BJ (cell line): ENCODE measurements at regions not wholly inside any gene's neighbourhood (a gene's known extent, or its start where the extent isn't known, plus 50 kb on each side); places are given as distances from the start of the nearest gene placed in this dataset.

ENCODE experiments used
- CTCF ChIA-PET: fragments of 350-600 bp; formaldehyde crosslinking; extraction: SDS; loops from one replicate; lab custom pipeline; 2021; ENCODE audit warnings: antibody characterized with exemption, inconsistent platforms; lab: Yijun Ruan, JAX
- POLR2A ChIA-PET: fragments of 300-600 bp; sonication (Branson Sonifier 250); formaldehyde crosslinking; extraction: SDS; loops from one replicate; lab custom pipeline; 2021; ENCODE audit warnings: antibody characterized with exemption; lab: Charles Lee
- DNase-seq: peaks from one replicate; pipeline ENCODE4 v3.0.0-alpha.2; 2011; ENCODE audit warnings: low read depth
- H3K27me3 ChIP-seq: 2 replicates; pipeline ENCODE4 v1.6.0; 2011; ENCODE audit warnings: low read length; ENCODE audit not compliant: control insufficient read depth, insufficient read depth
- H3K36me3 ChIP-seq: 2 replicates; pipeline ENCODE4 v1.5.1; 2011; ENCODE audit warnings: low read length; ENCODE audit not compliant: control insufficient read depth, insufficient read depth
- H3K4me3 ChIP-seq: 2 replicates; pipeline ENCODE4 v1.5.1; 2011; ENCODE audit warnings: low read depth, mild to moderate bottlenecking, control low read depth, low read length
- TF ChIP-seq, protein P1 (sequence below): IDR thresholded peaks from 2 replicates; pipeline ENCODE4 v1.5.1; 2011; ENCODE audit warnings: low read depth, mild to moderate bottlenecking, control low read depth, inconsistent platforms, low read length, moderate library complexity; ENCODE audit not compliant: insufficient read depth

DNA sequence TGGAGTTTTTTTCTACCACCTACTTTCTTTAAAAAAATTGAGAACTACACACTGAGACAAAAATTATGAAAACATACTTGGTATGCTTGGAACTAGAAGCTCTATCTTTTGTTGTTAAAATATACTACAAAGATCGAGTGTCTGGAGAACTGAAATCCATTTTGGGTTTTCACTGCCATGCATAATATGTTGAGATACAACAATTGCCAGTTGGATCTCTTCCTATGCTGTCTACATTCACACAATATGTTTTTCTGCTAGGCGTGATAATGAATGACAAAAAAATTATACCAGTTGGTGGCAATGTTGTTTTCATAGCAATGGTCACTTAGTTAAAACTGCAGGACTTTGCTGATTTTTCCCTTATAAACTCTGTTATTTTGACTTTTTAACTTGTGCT is 605.4 kb upstream of the LCORL start:
- ChIA-PET CTCF (no interaction called here), POLR2A (no interaction called here)
- DNase-seq, result no peak
- Histone ChIP-seq H3K27me3 (no peaks in the 10 kb centered on the region), H3K36me3 (no peaks in the 10 kb centered on the region), H3K4me3 (no peak overlapping the region)
- TF ChIP-seq, protein P1, sequence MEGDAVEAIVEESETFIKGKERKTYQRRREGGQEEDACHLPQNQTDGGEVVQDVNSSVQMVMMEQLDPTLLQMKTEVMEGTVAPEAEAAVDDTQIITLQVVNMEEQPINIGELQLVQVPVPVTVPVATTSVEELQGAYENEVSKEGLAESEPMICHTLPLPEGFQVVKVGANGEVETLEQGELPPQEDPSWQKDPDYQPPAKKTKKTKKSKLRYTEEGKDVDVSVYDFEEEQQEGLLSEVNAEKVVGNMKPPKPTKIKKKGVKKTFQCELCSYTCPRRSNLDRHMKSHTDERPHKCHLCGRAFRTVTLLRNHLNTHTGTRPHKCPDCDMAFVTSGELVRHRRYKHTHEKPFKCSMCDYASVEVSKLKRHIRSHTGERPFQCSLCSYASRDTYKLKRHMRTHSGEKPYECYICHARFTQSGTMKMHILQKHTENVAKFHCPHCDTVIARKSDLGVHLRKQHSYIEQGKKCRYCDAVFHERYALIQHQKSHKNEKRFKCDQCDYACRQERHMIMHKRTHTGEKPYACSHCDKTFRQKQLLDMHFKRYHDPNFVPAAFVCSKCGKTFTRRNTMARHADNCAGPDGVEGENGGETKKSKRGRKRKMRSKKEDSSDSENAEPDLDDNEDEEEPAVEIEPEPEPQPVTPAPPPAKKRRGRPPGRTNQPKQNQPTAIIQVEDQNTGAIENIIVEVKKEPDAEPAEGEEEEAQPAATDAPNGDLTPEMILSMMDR, result no peak

DNA sequence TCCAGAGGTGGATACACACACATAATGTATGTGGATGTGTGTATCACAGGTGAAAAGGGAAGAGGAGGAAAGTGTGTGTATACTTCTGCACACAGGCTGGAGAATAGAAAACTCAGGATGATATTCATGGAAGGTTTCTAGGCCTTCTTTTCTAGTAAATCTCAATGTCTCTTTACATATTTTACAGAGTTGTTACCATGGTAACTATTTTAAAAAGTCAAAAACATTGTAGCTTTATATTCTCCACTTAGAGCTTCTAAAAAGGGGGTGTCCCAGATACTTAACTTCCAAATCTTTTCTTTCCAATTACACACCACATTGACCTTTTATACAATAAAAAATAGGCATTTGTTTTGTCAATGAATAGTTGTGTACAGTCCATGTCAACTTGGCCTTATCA is 604.8 kb upstream of the LCORL start:
- TF ChIP-seq, protein P1, result no peak
- Histone ChIP-seq H3K36me3 (no peaks in the 10 kb centered on the region), H3K4me3 (no peak overlapping the region), H3K27me3 (no peaks in the 10 kb centered on the region)
- ChIA-PET POLR2A (no interaction called here), CTCF (no interaction called here)
- DNase-seq, result no peak

DNA sequence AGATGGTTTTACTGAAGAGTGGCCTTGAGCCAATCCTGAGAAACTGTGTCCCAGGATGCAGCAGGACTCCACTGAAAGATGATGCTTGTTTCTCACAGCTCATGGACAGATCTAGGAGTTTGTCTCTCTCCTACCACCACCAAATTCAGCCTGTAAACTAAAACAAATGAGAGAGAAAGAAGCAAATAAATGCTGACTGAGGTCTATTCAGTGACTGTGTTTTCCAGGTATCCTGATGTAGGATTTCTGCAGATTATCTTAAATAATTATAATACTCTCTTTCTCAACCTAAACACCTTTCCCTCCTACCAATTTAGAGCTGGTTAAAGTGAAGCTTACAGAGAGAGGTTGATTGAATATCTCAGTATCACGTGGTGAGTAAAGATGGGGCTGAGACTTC is 599.6 kb upstream of the LCORL start:
- CTCF ChIA-PET, result no interaction called here
- H3K36me3 ChIP-seq, result no peaks in the 10 kb centered on the region
- POLR2A ChIA-PET, result no interaction called here
- no peak for DNase-seq
- TF ChIP-seq, protein P1, result no peak
- H3K27me3 ChIP-seq, result no peaks in the 10 kb centered on the region
- no peak overlapping the region for H3K4me3 ChIP-seq

DNA sequence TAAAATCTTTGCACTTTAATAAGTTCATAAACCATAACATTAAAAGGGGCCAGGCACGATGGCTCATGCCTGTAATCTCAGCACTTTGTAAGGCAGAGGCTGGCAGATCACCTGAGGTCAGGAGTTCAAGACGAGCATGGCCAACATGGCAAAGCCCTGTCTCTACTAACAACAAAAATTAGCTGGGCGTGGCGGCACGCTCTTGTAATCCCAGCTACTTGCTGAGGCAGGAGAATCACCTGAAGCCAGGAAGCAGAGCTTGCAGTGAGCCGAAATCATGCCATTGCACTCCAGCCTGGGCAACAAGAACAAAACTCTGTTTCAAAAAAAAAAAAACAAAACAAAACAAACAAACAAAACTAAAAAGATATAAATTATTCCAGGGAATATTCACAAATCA is 595.2 kb upstream of the LCORL start:
- CTCF ChIA-PET, result interaction anchor here (0.6 to 1.4 kb wide), 2 partner anchors 23 to 1016 kb away, joined by 3 read pairs; no protein-coding TSS in a partner anchor
- TF ChIP-seq, protein P1, result no peak
- no peaks in the 10 kb centered on the region for H3K27me3 ChIP-seq
- POLR2A ChIA-PET, result no interaction called here
- no peak for DNase-seq
- H3K4me3 ChIP-seq, result no peak overlapping the region
- H3K36me3 ChIP-seq, result no peaks in the 10 kb centered on the region

DNA sequence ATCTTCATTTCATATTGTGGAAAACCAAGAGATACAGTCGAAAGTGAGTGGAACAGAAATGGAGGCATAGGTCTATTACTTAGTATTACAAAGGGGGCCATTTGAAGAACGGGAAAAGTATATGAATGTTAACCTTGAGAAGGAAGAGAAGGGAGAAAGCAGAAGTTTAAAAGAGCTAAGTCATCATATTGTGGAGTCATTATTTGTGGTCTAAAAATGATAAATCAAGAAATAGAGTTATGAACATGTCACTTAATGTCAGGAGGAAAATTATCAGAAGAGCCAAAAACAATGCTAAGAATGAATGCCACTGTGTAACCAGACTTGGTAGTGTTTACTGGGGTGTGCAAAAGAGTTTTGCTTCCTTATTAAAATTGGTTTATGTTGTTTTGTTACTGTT is 589.5 kb upstream of the LCORL start:
- Histone ChIP-seq H3K4me3 (no peak overlapping the region), H3K27me3 (no peaks in the 10 kb centered on the region), H3K36me3 (no peaks in the 10 kb centered on the region)
- TF ChIP-seq, protein P1, result no peak
- ChIA-PET POLR2A (no interaction called here), CTCF (interaction anchor here (0.6 kb wide), 1 partner anchor 73 kb away, joined by 3 read pairs; no protein-coding TSS in a partner anchor)
- DNase-seq, result no peak
